ENCODE measurements at regions not wholly inside any gene's neighbourhood (a gene's known extent, or its start where the extent isn't known, plus 50 kb on each side); places are given as distances from the start of the nearest gene placed in this dataset.

DNA sequence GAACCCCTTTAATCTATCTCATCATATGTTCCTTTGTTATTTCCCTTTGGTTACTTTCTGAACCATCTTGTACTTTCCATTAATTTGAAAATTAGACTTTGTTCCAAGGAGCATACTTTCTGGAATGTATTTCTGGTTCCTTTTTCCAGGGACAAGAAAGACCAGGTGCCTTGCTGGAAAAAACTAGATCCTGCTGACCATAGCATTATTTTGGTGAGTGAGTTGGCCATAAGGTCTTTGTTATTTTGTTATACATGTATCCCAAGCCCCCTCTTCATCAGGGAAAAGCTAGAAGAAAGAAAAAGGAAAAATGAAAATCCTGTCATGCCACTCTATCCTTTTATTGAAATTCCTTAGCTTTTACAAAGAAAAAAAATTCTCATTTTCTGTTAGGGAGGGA lies 228.1 kb upstream of the TFPI start:
- Histone ChIP-seq H3K4me1 (ENCODE audit: control insufficient read depth in 4 of 4, insufficient read depth in 4 of 4, low read length in 3 of 4) (no peaks in the 10 kb centered on the region), H3K27me3 (ENCODE audit: control insufficient read depth in 4 of 4, insufficient read depth in 4 of 4, low read length in 3 of 4) (no peaks in the 10 kb centered on the region), H3K4me3 (ENCODE audit: low read depth in 1 of 3, low read length in 3 of 3) (no peak overlapping the region), H3K9me3 (ENCODE audit: control insufficient read depth in 4 of 4, low read length in 3 of 4) (no peaks in the 10 kb centered on the region), H3K36me3 (ENCODE audit: control insufficient read depth in 4 of 4, insufficient read depth in 3 of 4, low read depth in 1 of 4, low read length in 3 of 4) (no peaks in the 10 kb centered on the region), H3K27ac (ENCODE audit: low read depth in 1 of 2, low read length in 2 of 2) (no peak overlapping the region), H3K9ac (ENCODE audit: low read depth in 1 of 2, low read length in 2 of 2) (no peak overlapping the region)
- no peak for DNase-seq (ENCODE audit: low spot score)
- TF ChIP-seq HNF4A (conservative IDR thresholded peaks at IDR 0.05) (no peak), JUND (IDR thresholded peaks at IDR 0.05) (no peak), GABPA (IDR thresholded peaks at IDR 0.05 in 1 of 2, conservative IDR thresholded peaks at IDR 0.05 in 1 of 2) (no peak), HNF4G (IDR thresholded peaks at IDR 0.05) (no peak), EGR1 (IDR thresholded peaks at IDR 0.05; ENCODE audit: low read depth in 2 of 2) (no peak), SP1 (IDR thresholded peaks at IDR 0.05) (no peak), TAF1 (conservative IDR thresholded peaks at IDR 0.05) (no peak), CTCF (IDR thresholded peaks at IDR 0.05; ENCODE audit: low read depth, low read length, missing input control) (no peak), FOXA1 (IDR thresholded peaks at IDR 0.05) (no peak), YY1 (IDR thresholded peaks at IDR 0.05) (no peak)
- TF ChIP-seq, protein P1, sequence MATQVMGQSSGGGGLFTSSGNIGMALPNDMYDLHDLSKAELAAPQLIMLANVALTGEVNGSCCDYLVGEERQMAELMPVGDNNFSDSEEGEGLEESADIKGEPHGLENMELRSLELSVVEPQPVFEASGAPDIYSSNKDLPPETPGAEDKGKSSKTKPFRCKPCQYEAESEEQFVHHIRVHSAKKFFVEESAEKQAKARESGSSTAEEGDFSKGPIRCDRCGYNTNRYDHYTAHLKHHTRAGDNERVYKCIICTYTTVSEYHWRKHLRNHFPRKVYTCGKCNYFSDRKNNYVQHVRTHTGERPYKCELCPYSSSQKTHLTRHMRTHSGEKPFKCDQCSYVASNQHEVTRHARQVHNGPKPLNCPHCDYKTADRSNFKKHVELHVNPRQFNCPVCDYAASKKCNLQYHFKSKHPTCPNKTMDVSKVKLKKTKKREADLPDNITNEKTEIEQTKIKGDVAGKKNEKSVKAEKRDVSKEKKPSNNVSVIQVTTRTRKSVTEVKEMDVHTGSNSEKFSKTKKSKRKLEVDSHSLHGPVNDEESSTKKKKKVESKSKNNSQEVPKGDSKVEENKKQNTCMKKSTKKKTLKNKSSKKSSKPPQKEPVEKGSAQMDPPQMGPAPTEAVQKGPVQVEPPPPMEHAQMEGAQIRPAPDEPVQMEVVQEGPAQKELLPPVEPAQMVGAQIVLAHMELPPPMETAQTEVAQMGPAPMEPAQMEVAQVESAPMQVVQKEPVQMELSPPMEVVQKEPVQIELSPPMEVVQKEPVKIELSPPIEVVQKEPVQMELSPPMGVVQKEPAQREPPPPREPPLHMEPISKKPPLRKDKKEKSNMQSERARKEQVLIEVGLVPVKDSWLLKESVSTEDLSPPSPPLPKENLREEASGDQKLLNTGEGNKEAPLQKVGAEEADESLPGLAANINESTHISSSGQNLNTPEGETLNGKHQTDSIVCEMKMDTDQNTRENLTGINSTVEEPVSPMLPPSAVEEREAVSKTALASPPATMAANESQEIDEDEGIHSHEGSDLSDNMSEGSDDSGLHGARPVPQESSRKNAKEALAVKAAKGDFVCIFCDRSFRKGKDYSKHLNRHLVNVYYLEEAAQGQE (IDR thresholded peaks at IDR 0.05): no peak
- TF ChIP-seq, protein P2, sequence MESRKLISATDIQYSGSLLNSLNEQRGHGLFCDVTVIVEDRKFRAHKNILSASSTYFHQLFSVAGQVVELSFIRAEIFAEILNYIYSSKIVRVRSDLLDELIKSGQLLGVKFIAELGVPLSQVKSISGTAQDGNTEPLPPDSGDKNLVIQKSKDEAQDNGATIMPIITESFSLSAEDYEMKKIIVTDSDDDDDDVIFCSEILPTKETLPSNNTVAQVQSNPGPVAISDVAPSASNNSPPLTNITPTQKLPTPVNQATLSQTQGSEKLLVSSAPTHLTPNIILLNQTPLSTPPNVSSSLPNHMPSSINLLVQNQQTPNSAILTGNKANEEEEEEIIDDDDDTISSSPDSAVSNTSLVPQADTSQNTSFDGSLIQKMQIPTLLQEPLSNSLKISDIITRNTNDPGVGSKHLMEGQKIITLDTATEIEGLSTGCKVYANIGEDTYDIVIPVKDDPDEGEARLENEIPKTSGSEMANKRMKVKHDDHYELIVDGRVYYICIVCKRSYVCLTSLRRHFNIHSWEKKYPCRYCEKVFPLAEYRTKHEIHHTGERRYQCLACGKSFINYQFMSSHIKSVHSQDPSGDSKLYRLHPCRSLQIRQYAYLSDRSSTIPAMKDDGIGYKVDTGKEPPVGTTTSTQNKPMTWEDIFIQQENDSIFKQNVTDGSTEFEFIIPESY (IDR thresholded peaks at IDR 0.05): no peak
- TF ChIP-seq, protein P3, sequence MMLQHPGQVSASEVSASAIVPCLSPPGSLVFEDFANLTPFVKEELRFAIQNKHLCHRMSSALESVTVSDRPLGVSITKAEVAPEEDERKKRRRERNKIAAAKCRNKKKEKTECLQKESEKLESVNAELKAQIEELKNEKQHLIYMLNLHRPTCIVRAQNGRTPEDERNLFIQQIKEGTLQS (IDR thresholded peaks at IDR 0.05): no peak
- TF ChIP-seq, protein P4, sequence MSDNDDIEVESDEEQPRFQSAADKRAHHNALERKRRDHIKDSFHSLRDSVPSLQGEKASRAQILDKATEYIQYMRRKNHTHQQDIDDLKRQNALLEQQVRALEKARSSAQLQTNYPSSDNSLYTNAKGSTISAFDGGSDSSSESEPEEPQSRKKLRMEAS (IDR thresholded peaks at IDR 0.05): no peak

GRCh38 chr2:187783446-187783845 lies 229.2 kb upstream of the TFPI start:
- Histone ChIP-seq H3K9me3 (ENCODE audit: control insufficient read depth in 4 of 4, low read length in 3 of 4) (no peaks in the 10 kb centered on the region), H3K27me3 (ENCODE audit: control insufficient read depth in 4 of 4, insufficient read depth in 4 of 4, low read length in 3 of 4) (no peaks in the 10 kb centered on the region), H3K27ac (ENCODE audit: low read depth in 1 of 2, low read length in 2 of 2) (no peak overlapping the region), H3K4me1 (ENCODE audit: control insufficient read depth in 4 of 4, insufficient read depth in 4 of 4, low read length in 3 of 4) (no peaks in the 10 kb centered on the region), H3K4me3 (ENCODE audit: low read depth in 1 of 3, low read length in 3 of 3) (no peak overlapping the region), H3K36me3 (ENCODE audit: control insufficient read depth in 4 of 4, insufficient read depth in 3 of 4, low read depth in 1 of 4, low read length in 3 of 4) (no peaks in the 10 kb centered on the region), H3K9ac (ENCODE audit: low read depth in 1 of 2, low read length in 2 of 2) (no peak overlapping the region)
- no peak for TF ChIP-seq FOXA2 (IDR thresholded peaks at IDR 0.05)
- TF ChIP-seq, protein P4 (IDR thresholded peaks at IDR 0.05): no peak
- TF ChIP-seq, protein P3 (IDR thresholded peaks at IDR 0.05): no peak
- TF ChIP-seq HNF4G (IDR thresholded peaks at IDR 0.05): no peak
- no peak for TF ChIP-seq CTCF (IDR thresholded peaks at IDR 0.05; ENCODE audit: low read depth, low read length, missing input control)
- no peak for TF ChIP-seq RAD21 (IDR thresholded peaks at IDR 0.05)
- TF ChIP-seq, protein P2 (IDR thresholded peaks at IDR 0.05): no peak
- TF ChIP-seq YY1 (IDR thresholded peaks at IDR 0.05): no peak
- no peak for TF ChIP-seq SP1 (IDR thresholded peaks at IDR 0.05)
- TF ChIP-seq JUND (IDR thresholded peaks at IDR 0.05): no peak
- 82% methylated on average over 1 of the region's 1 CpG for WGBS
- DNase-seq (ENCODE audit: low spot score): no peak

Data from liver (tissue), 8 donors.